ENCODE measurements at regions not wholly inside any gene's neighbourhood (a gene's known extent, or its start where the extent isn't known, plus 50 kb on each side); places are given as distances from the start of the nearest gene placed in this dataset.
"Not testable (repeated sequence)": the region's sequence is repeated elsewhere in the genome, so short reads cannot be mapped to it uniquely, and the experiment has no call there.

- POLR2A ChIA-PET; H3K4me3 ChIP-seq; H3K4me1 ChIP-seq; ATAC-seq; H3K27ac ChIP-seq; H3K9me3 ChIP-seq; FAIRE-seq; CTCF ChIA-PET; DNase-seq (ENCODE audit: low read depth in 1 of 2, low spot score in 1 of 2); H3K4me2 ChIP-seq: not testable (repeated sequence)
- 43% methylated on average over 8 of the region's 13 CpGs for WGBS (ENCODE audit: missing lambda C conversion rate)
Measured at GRCh38 chrX:23458957-23459356, 124.3 kb downstream of the PTCHD1 start.

- TF ChIP-seq HOXB13 (CRISPR knock-in tag; IDR thresholded peaks at IDR 0.05; ENCODE audit: low read depth) (no peak), ZFP36 (IDR thresholded peaks at IDR 0.05; ENCODE audit: borderline replicate concordance, partially characterized antibody) (no peak), KDM5A (IDR thresholded peaks at IDR 0.05) (no peak), CBX2 (IDR thresholded peaks at IDR 0.05; ENCODE audit: borderline replicate concordance, low read depth) (no peak), FOSB (CRISPR knock-in tag; IDR thresholded peaks at IDR 0.05) (no peak), EHMT2 (IDR thresholded peaks at IDR 0.05; ENCODE audit: low read depth) (no peak), EHF (CRISPR knock-in tag; IDR thresholded peaks at IDR 0.05) (no peak), RAD21 (conservative IDR thresholded peaks at IDR 0.05 in 1 of 2, IDR thresholded peaks at IDR 0.05 in 1 of 2) (no peak), POLR2A (IDR thresholded peaks at IDR 0.05; ENCODE audit: low read length) (no peak)
- WGBS (ENCODE audit: missing lambda C conversion rate): 3% methylated on average over 3 of the region's 3 CpGs
- no peak overlapping the region for H3K4me2 ChIP-seq
- DNase-seq (ENCODE audit: low read depth in 1 of 2, low spot score in 1 of 2) (no peak), FAIRE-seq (peak; percentile 32), ATAC-seq (no peak)
- POLR2A ChIA-PET: no interaction called here
- no peaks in the 10 kb centered on the region for H3K4me1 ChIP-seq
- no peak overlapping the region for H3K4me3 ChIP-seq
- no peaks in the 10 kb centered on the region for H3K9me3 ChIP-seq
- no peak overlapping the region for H3K27ac ChIP-seq
- CTCF ChIA-PET: no interaction called here
Measured at GRCh38 chrX:23465105-23465791, 130.6 kb downstream of the PTCHD1 start.

- ATAC-seq (no peak), FAIRE-seq (peak; percentile 43), DNase-seq (ENCODE audit: low read depth in 1 of 2, low spot score in 1 of 2) (no peak)
- no peaks in the 10 kb centered on the region for H3K4me1 ChIP-seq
- H3K27ac ChIP-seq: no peak overlapping the region
- TF ChIP-seq HOXB5 (CRISPR knock-in tag; IDR thresholded peaks at IDR 0.05) (no peak), FOXS1 (CRISPR knock-in tag; IDR thresholded peaks at IDR 0.05) (no peak), BHLHE40 (IDR thresholded peaks at IDR 0.05; ENCODE audit: low read depth, low read length) (no peak), HMGXB4 (CRISPR knock-in tag; IDR thresholded peaks at IDR 0.05; ENCODE audit: borderline replicate concordance) (no peak), FOSB (CRISPR knock-in tag; IDR thresholded peaks at IDR 0.05) (no peak), REST (IDR thresholded peaks at IDR 0.05) (no peak), RARB (CRISPR knock-in tag; IDR thresholded peaks at IDR 0.05) (no peak), PHF8 (IDR thresholded peaks at IDR 0.05; ENCODE audit: borderline replicate concordance, low read depth) (no peak), POLR2A (IDR thresholded peaks at IDR 0.05; ENCODE audit: low read length) (no peak), HDAC2 (IDR thresholded peaks at IDR 0.05) (no peak), RAD21 (conservative IDR thresholded peaks at IDR 0.05 in 1 of 2, IDR thresholded peaks at IDR 0.05 in 1 of 2) (no peak), GATA3 (IDR thresholded peaks at IDR 0.05; ENCODE audit: borderline replicate concordance) (no peak), HES2 (IDR thresholded peaks at IDR 0.05) (no peak), RFX5 (IDR thresholded peaks at IDR 0.05) (no peak), HOXA7 (CRISPR knock-in tag; IDR thresholded peaks at IDR 0.05) (no peak), FOSL2 (IDR thresholded peaks at IDR 0.05) (no peak), FOSL2 (CRISPR knock-in tag; IDR thresholded peaks at IDR 0.05) (no peak), NPAS2 (CRISPR knock-in tag; IDR thresholded peaks at IDR 0.05; ENCODE audit: borderline replicate concordance) (no peak), POLR2AphosphoS2 (conservative IDR thresholded peaks at IDR 0.05; ENCODE audit: low read length) (no peak)
- TF ChIP-seq, protein P1, sequence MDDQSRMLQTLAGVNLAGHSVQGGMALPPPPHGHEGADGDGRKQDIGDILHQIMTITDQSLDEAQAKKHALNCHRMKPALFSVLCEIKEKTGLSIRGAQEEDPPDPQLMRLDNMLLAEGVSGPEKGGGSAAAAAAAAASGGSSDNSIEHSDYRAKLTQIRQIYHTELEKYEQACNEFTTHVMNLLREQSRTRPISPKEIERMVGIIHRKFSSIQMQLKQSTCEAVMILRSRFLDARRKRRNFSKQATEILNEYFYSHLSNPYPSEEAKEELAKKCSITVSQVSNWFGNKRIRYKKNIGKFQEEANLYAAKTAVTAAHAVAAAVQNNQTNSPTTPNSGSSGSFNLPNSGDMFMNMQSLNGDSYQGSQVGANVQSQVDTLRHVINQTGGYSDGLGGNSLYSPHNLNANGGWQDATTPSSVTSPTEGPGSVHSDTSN (IDR thresholded peaks at IDR 0.05): no peak
- TF ChIP-seq, protein P2, sequence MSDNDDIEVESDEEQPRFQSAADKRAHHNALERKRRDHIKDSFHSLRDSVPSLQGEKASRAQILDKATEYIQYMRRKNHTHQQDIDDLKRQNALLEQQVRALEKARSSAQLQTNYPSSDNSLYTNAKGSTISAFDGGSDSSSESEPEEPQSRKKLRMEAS (IDR thresholded peaks at IDR 0.05): no peak
- WGBS (ENCODE audit: missing lambda C conversion rate): 0% methylated on average over 2 of the region's 2 CpGs
- CTCF ChIA-PET: interaction anchor here (0.7 kb wide), 1 partner anchor 27 kb away, joined by 4 read pairs; no protein-coding TSS in a partner anchor
- H3K9me3 ChIP-seq: no peaks in the 10 kb centered on the region
- POLR2A ChIA-PET: no interaction called here
- no peak overlapping the region for H3K4me2 ChIP-seq
- no peak overlapping the region for H3K4me3 ChIP-seq
Measured at GRCh38 chrX:23465985-23466384, 131.3 kb downstream of the PTCHD1 start.

Data from A549 (cell line).